A673 (cell line): ENCODE measurements at regions not wholly inside any gene's neighbourhood (a gene's known extent, or its start where the extent isn't known, plus 50 kb on each side); places are given as distances from the start of the nearest gene placed in this dataset.

ENCODE experiments used
- BruUV-seq: library from RNA; stranded (reverse); fragments of 400-500 nt; replicated peaks from 2 replicates; lab custom pipeline; 2021; lab: Mats Ljungman, UMichigan
- CTCF ChIA-PET: fragments of 300-600 bp; sonication (Branson Sonifier 250); formaldehyde crosslinking; loops from one replicate; lab custom pipeline; 2022; ENCODE audit warnings: antibody characterized with exemption; lab: Charles Lee
- POLR2A ChIA-PET: fragments of 300-600 bp; sonication (Branson Sonifier 250); formaldehyde crosslinking; loops from one replicate; lab custom pipeline; 2022; ENCODE audit warnings: antibody characterized with exemption; ENCODE audit not compliant: low non-redundant PET; lab: Charles Lee
- DNase-seq: peaks from one replicate; pipeline ENCODE4 v3.0.0-alpha.2; 2015; ENCODE audit warnings: low spot score
- H3K27ac ChIP-seq: fragments of 200-600 bp; sonication (generic); 2 replicates; pipeline ENCODE4 v1.5.1; 2016; ENCODE audit warnings: mixed run types, low read depth, mild to moderate bottlenecking, mixed read lengths, antibody characterized with exemption, low read length; ENCODE audit not compliant: poor library complexity, severe bottlenecking
- H3K27me3 ChIP-seq: fragments of 200-600 bp; sonication (generic); replicated peaks from 2 replicates; pipeline ENCODE4 v1.6.1; 2017; ENCODE audit warnings: mixed run types, low read depth, mild to moderate bottlenecking, mixed read lengths, antibody characterized with exemption, low read length; ENCODE audit not compliant: insufficient read depth, poor library complexity
- H3K36me3 ChIP-seq: fragments of 200-600 bp; sonication (generic); 2 replicates; pipeline ENCODE4 v1.6.1; 2016; ENCODE audit warnings: mixed run types, mild to moderate bottlenecking, mixed read lengths, antibody characterized with exemption, low read length; ENCODE audit not compliant: insufficient read depth, poor library complexity, severe bottlenecking
- H3K4me1 ChIP-seq: fragments of 200-600 bp; sonication (generic); 2 replicates; pipeline ENCODE4 v1.6.1; 2017; ENCODE audit warnings: mixed run types, mild to moderate bottlenecking, mixed read lengths, antibody characterized with exemption, low read length; ENCODE audit not compliant: insufficient read depth, poor library complexity, severe bottlenecking
- H3K4me3 ChIP-seq: fragments of 200-600 bp; sonication (generic); 2 replicates; pipeline ENCODE4 v1.5.1; 2016; ENCODE audit warnings: low read depth, mixed run types, mild to moderate bottlenecking, mixed read lengths, low read length; ENCODE audit not compliant: poor library complexity, severe bottlenecking
- H3K9me3 ChIP-seq: fragments of 200-600 bp; sonication (generic); 2 replicates; pipeline ENCODE4 v1.6.1; 2016; ENCODE audit warnings: mixed run types, low read depth, mild to moderate bottlenecking, mixed read lengths, antibody characterized with exemption, low read length; ENCODE audit not compliant: poor library complexity, severe bottlenecking
- EZH2 ChIP-seq: fragments of 200-600 bp; sonication (generic); IDR thresholded peaks from 2 replicates; pipeline ENCODE4 v1.6.1; 2017; ENCODE audit warnings: borderline replicate concordance, low read depth, mild to moderate bottlenecking, mixed read lengths, antibody characterized with exemption, low read length; ENCODE audit not compliant: poor library complexity, severe bottlenecking
- intact Hi-C: fragments of 100-400 bp; cut with micrococcal nuclease; formaldehyde crosslinking; loops from one replicate; pipeline ENCODE4 v1.10.0; 2022; ENCODE audit not compliant: unreplicated experiment
- TF ChIP-seq, protein P1 (sequence below): fragments of 300-800, 200-600 bp; sonication (generic); conservative IDR thresholded peaks from 2 replicates; pipeline ENCODE4 v1.5.1; 2017; ENCODE audit warnings: low read depth, mild to moderate bottlenecking, antibody characterized with exemption, low read length, moderate library complexity, mixed read lengths

DNA sequence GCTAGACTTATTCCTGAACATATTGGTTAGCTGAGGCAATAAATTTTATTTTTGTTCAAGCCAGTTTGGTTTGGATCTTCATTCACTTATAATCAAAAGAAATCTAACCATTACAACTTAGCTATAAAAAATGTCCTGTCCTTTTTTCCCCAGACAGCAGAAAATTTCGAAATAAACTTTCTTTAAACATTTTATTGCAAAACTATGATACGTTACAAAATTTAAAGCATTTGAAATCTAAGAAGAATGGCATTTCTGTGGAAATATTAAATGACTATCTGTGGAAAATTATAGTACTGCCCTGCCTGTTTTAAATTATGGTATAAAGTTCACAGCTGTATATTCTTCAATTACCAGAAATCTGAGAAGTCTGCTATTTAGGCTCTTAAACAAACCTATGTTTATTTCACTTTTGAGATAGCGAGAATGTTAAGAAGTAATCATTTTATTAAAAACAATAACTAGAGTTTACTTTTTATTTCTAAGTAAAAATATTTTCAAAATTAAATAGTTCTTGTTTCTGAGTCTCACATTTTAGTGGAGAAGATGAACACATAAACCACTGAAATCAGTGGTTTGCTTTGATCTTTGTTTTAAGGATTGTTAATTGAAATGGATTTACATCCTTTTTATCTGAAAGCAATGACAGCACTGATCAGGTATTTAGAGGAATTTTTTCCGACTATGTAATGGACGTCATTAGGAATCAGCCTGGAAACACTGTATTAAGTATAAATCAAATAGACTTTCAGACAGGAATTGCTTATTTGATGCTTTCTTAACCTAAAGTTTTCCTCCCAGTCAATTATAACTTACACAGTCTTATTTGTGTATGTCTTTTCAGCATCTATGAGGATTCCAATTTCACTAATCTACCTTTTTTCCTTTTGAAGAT lies 553.7 kb downstream of the COL12A1 start:
- no TSS peak for BruUV-seq
- no peaks in the 10 kb centered on the region for H3K27me3 ChIP-seq
- H3K27ac ChIP-seq = no peak overlapping the region
- no peaks in the 10 kb centered on the region for H3K36me3 ChIP-seq
- ChIA-PET POLR2A (no interaction called here), CTCF (no interaction called here)
- intact Hi-C loops = no loop called here
- no peak for TF ChIP-seq EZH2
- TF ChIP-seq, protein P1, sequence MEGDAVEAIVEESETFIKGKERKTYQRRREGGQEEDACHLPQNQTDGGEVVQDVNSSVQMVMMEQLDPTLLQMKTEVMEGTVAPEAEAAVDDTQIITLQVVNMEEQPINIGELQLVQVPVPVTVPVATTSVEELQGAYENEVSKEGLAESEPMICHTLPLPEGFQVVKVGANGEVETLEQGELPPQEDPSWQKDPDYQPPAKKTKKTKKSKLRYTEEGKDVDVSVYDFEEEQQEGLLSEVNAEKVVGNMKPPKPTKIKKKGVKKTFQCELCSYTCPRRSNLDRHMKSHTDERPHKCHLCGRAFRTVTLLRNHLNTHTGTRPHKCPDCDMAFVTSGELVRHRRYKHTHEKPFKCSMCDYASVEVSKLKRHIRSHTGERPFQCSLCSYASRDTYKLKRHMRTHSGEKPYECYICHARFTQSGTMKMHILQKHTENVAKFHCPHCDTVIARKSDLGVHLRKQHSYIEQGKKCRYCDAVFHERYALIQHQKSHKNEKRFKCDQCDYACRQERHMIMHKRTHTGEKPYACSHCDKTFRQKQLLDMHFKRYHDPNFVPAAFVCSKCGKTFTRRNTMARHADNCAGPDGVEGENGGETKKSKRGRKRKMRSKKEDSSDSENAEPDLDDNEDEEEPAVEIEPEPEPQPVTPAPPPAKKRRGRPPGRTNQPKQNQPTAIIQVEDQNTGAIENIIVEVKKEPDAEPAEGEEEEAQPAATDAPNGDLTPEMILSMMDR = no peak
- no peak for DNase-seq
- H3K4me1 ChIP-seq = no peaks in the 10 kb centered on the region
- H3K4me3 ChIP-seq = no peak overlapping the region
- H3K9me3 ChIP-seq = no peaks in the 10 kb centered on the region

DNA sequence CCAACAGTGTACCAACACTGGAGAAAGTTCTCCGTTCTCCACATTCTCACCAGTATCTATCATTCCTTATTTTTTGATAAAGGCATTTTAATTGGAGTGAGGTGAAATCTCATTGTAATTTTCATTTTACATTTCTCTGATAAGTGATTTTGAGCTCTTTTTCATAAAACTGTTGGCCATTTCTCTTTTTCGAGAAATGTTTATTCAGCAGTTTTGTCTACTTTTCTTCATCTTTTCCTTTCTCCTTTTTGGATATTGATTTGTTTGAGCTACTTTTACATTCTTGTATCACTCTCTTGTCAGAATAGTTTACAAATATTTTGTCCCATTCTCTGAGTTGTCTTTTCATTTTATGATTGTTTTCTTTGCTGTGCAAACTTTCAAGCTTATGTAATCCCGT lies 555.2 kb downstream of the COL12A1 start:
- Histone ChIP-seq H3K4me1 (no peaks in the 10 kb centered on the region), H3K27me3 (no peaks in the 10 kb centered on the region), H3K27ac (no peak overlapping the region), H3K9me3 (no peaks in the 10 kb centered on the region), H3K4me3 (no peak overlapping the region), H3K36me3 (no peaks in the 10 kb centered on the region)
- CTCF ChIA-PET = no interaction called here
- intact Hi-C loops = no loop called here
- POLR2A ChIA-PET = no interaction called here
- DNase-seq = no peak
- BruUV-seq = no TSS peak
- TF ChIP-seq EZH2 = no peak
- TF ChIP-seq, protein P1 = no peak

DNA sequence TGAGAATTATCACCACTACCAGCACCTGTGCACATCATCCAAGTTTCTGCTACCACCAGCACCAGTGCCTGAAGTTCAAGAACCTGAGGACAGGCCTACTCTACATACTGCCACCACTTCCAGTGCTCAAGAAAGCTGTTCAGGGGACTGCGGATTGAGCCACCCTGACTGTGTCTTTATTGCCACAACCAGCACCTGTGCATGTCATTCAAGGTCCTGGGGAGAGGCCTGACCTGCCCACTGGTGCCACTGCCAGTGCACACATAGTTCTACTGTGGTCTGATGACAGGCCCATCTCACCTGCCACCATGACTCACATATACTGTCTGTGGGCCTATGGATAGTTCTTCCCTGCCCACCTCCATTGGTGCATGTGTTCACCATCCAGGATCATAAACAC lies 559.4 kb downstream of the COL12A1 start:
- intact Hi-C loops = no loop called here
- no TSS peak for BruUV-seq
- H3K4me3 ChIP-seq = no peak overlapping the region
- H3K4me1 ChIP-seq = no peaks in the 10 kb centered on the region
- no peak for DNase-seq
- POLR2A ChIA-PET = no interaction called here
- CTCF ChIA-PET = no interaction called here
- H3K36me3 ChIP-seq = no peaks in the 10 kb centered on the region
- H3K9me3 ChIP-seq = no peaks in the 10 kb centered on the region
- H3K27me3 ChIP-seq = no peaks in the 10 kb centered on the region
- no peak overlapping the region for H3K27ac ChIP-seq
- TF ChIP-seq, protein P1 = no peak
- no peak for TF ChIP-seq EZH2
